PFSK-1 (cell line): ENCODE measurements at regions not wholly inside any gene's neighbourhood (a gene's known extent, or its start where the extent isn't known, plus 50 kb on each side); places are given as distances from the start of the nearest gene placed in this dataset.

Experiments used
- POLR2AphosphoS5 ChIP-seq: IDR thresholded peaks from 2 replicates; pipeline ENCODE4 v1.6.1; 2012; ENCODE audit warnings: low read depth, mild to moderate bottlenecking, control low read depth, low read length, moderate library complexity
- SIN3A ChIP-seq: IDR thresholded peaks from 2 replicates; pipeline ENCODE4 v1.6.1; 2012; ENCODE audit warnings: mild to moderate bottlenecking, low read length, moderate library complexity, borderline replicate concordance; ENCODE audit not compliant: insufficient read depth

- TF ChIP-seq SIN3A: no peak
- no peak for TF ChIP-seq POLR2AphosphoS5
Measured at GRCh38 chr13:103812558-103812957, 746.3 kb upstream of the SLC10A2 start.
